ENCODE measurements at regions not wholly inside any gene's neighbourhood (a gene's known extent, or its start where the extent isn't known, plus 50 kb on each side); places are given as distances from the start of the nearest gene placed in this dataset.

- TF ChIP-seq CTCF (IDR thresholded peaks at IDR 0.05; ENCODE audit: insufficient read depth, low read length, missing control alignments): no peak
- DNase-seq (ENCODE audit: low read depth, low spot score): no peak
- ChIA-PET CTCF (no interaction called here), POLR2A (no interaction called here)
- no peak overlapping the region for H3K4me3 ChIP-seq (ENCODE audit: low read depth, low read length)
Measured at GRCh38 chr14:42437809-42438208, 831.1 kb downstream of the LRFN5 start.

GRCh38 chr14:42429401-42429800 lies 822.7 kb downstream of the LRFN5 start:
- CTCF ChIA-PET: no interaction called here
- no peak for TF ChIP-seq CTCF (IDR thresholded peaks at IDR 0.05; ENCODE audit: insufficient read depth, low read length, missing control alignments)
- DNase-seq (ENCODE audit: low read depth, low spot score): no peak
- H3K4me3 ChIP-seq (ENCODE audit: low read depth, low read length): no peak overlapping the region
- POLR2A ChIA-PET: no interaction called here

- CTCF ChIA-PET: no interaction called here
- POLR2A ChIA-PET: no interaction called here
- TF ChIP-seq CTCF (IDR thresholded peaks at IDR 0.05; ENCODE audit: insufficient read depth, low read length, missing control alignments): no peak
- H3K4me3 ChIP-seq (ENCODE audit: low read depth, low read length): no peak overlapping the region
- no peak for DNase-seq (ENCODE audit: low read depth, low spot score)
Measured at GRCh38 chr14:42428996-42429395, 822.3 kb downstream of the LRFN5 start.

- no peak overlapping the region for H3K4me3 ChIP-seq (ENCODE audit: low read depth, low read length)
- CTCF ChIA-PET: no interaction called here
- POLR2A ChIA-PET: no interaction called here
- DNase-seq (ENCODE audit: low read depth, low spot score): no peak
- TF ChIP-seq CTCF (IDR thresholded peaks at IDR 0.05; ENCODE audit: insufficient read depth, low read length, missing control alignments): no peak
Measured at GRCh38 chr14:42424501-42424900, 817.8 kb downstream of the LRFN5 start.

- POLR2A ChIA-PET: no interaction called here
- CTCF ChIA-PET: no interaction called here
- DNase-seq (ENCODE audit: low read depth, low spot score): no peak
- TF ChIP-seq CTCF (IDR thresholded peaks at IDR 0.05; ENCODE audit: insufficient read depth, low read length, missing control alignments): no peak
- H3K4me3 ChIP-seq (ENCODE audit: low read depth, low read length): no peak overlapping the region
Measured at GRCh38 chr14:42421377-42422078, 814.9 kb downstream of the LRFN5 start.

- no peak overlapping the region for H3K4me3 ChIP-seq (ENCODE audit: low read depth, low read length)
- ChIA-PET POLR2A (interaction anchor here (0.6 kb wide), 1 partner anchor 104 kb away, joined by 3 read pairs; no protein-coding TSS in a partner anchor), CTCF (no interaction called here)
- TF ChIP-seq CTCF (IDR thresholded peaks at IDR 0.05; ENCODE audit: insufficient read depth, low read length, missing control alignments): no peak
- DNase-seq (ENCODE audit: low read depth, low spot score): no peak
Measured at GRCh38 chr14:42420071-42420470, 813.4 kb downstream of the LRFN5 start.
